SK-N-MC (cell line): ENCODE measurements at regions not wholly inside any gene's neighbourhood (a gene's known extent, or its start where the extent isn't known, plus 50 kb on each side); places are given as distances from the start of the nearest gene placed in this dataset.

Experiments
- EZH2 ChIP-seq: fragments of 200-600 bp; sonication (generic); IDR thresholded peaks from one replicate; pipeline ENCODE4 v1.6.1; 2017; ENCODE audit warnings: antibody characterized with exemption
- POLR2AphosphoS5 ChIP-seq: IDR thresholded peaks from 2 replicates; pipeline ENCODE4 v1.6.1; 2012; ENCODE audit warnings: mild to moderate bottlenecking, low read depth, low read length, borderline replicate concordance

DNA sequence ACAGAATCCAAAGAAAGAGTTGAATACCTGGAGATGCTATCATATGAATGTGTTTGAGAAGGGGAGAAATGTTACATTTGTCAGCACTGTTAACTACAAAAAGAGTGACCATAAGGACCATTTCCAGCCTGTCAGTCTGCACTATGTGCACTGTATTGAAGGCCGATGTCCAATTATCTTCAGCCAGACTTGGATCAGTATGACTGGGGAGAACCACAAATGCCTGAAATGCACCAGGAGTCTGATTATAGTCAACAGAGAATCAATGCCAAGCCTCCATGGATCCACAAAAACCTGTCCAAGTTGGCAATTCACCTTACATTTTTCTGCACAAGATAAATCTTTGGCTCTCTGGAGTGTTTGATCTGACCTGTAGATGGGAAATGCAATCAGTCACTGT, 697.5 kb upstream of the SGCG start:
- TF ChIP-seq EZH2 = no peak
- no peak for TF ChIP-seq POLR2AphosphoS5
